HG03521 (cell line): ENCODE measurements at regions not wholly inside any gene's neighbourhood (a gene's known extent, or its start where the extent isn't known, plus 50 kb on each side); places are given as distances from the start of the nearest gene placed in this dataset.
"Not testable (repeated sequence)": the region's sequence is repeated elsewhere in the genome, so short reads cannot be mapped to it uniquely, and the experiment has no call there.

Experiments used
- ATAC-seq: cut with Tn5 transposase; IDR thresholded peaks from one replicate; pipeline ENCODE4 v1.9.1; 2021; ENCODE audit warnings: mild to moderate bottlenecking, moderate library complexity; ENCODE audit not compliant: unreplicated experiment

DNA sequence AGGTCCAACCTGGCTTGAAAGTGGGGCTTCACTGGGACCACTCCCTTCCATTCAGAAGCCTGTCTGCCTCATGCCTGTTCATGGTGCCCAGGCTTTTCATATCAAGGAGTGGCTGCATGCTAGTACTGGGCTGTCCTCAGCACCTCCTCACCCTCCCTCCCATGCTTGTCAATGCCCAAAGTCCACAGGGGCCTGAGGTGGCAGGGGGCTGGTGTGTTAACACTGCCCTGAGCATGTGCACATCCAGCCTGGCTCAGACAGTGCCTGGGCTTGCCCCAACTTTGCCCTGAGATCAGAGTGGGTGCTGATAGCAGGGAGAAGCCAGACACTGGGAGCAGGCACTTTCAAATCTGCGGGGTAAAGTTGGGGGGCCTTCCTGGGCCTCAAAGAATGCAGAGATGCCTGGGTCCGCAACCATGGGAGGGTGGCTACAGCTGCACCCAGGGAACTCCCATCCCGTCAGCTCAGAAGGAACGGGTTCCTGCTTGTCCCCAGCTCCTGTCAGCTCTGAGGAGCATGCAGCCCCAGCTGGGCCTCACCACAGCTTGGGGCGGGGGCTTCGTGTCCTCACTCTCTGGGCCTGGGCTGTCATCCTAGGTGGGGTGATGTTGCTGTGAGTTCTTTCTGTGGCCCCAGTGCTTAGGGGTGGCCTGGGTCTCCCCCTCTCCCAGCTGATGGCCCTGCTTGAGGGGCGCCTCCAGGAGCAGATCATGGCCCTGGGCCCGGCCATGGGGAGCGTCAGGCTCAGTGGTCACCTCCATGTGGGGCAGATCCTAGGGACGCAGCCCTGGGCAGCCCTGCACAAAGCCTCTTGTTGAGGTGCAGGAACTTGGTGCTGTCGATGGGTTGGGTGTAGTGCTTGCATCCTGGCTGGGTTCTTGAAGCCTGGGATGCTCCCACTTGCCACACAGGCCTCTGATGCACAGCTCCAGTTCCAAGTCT is 830.6 kb upstream of the SLITRK5 start:
- no peak for ATAC-seq

DNA sequence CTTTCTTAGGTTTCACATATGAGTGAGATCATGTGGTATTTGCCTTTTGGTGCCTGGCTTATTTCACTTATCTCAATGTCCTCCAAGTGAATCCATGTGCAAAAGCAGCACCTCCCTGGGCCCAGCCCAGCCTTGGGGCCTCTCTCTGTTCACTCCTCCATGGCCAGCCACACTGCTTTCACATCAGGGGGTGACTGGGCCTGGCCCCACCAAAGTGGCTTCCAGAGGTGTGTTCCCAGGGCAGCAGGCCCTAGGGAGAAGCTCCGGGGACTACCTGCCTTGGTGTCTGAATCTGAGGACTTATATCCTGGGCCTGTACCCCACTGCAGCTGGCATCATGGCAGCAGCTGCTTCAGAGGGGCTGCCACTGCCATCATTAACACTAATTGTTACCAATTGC is 829.9 kb upstream of the SLITRK5 start:
- no peak for ATAC-seq

DNA sequence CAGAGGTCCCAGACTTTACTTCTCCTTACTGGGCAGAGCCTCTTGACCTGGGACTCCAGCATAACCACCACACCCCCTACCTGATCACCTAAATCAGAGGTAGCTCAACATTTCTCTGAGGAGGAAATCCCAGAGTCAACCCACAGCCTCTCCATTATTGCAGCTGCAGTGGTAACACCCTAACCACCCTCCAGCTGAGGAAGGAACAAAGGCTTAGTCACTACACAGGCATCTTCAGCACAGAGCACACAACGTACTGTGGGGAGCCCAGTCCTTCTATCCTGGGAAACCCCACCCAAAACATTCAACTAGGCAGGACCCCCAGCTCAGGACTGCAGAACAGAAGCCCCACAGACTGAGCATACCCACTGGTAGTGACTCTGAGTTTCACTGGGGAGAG is 824.7 kb upstream of the SLITRK5 start:
- no peak for ATAC-seq

DNA sequence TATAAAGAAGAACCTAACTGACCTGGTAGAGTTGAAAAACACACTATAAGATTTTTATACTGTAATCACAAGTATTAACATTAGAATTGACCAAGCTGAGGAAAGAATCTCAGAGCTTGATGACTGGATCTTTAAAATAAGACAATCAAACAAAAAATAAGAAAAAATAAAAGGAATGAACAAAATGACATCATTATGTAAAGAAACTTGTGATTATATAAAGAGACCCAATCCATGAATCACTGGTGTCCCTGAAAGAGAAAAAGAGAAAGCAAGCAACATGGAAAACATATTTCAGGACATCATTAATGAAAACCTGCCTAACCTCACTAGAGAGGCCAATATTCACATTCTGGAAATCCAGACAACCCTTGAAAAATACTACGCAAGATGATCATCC is 822.5 kb upstream of the SLITRK5 start:
- ATAC-seq, result no peak

DNA sequence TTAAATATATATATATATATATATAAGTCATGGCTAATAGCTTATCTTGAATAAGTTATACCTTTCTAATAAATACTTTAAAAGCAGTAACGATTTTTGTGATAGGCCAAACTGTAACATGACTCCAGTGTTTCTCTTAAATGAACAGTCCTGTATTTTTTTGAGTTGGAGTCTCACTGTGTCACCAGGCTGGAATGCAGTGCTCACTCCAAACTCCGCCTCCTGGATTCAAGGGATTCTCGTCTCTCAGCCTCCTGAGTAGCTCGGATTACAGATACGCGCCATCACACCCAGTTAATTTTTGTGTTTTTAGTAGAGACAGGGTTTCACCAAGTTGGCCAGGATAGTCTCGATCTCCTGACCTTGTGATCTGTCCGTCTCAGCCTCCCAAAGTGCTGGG is 814.2 kb upstream of the SLITRK5 start:
- no peak for ATAC-seq

DNA sequence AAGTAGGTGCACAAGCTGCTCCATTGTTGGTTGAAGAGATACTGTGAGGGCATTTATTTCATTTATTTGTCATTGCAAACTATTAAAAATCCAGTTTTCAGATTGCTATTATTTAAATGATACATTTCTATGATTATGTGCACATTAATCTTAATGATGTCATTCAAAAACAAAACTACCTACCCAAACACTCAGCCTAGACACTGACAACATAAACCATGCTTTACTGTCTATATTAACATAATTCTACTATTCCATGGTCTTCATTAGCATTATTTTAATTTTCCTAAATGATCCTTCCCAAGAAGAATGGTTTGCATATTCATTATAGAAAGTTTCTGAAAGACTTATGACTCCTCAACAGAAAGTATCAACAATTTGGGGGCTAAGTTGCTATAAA is 813.0 kb upstream of the SLITRK5 start:
- no peak for ATAC-seq

DNA sequence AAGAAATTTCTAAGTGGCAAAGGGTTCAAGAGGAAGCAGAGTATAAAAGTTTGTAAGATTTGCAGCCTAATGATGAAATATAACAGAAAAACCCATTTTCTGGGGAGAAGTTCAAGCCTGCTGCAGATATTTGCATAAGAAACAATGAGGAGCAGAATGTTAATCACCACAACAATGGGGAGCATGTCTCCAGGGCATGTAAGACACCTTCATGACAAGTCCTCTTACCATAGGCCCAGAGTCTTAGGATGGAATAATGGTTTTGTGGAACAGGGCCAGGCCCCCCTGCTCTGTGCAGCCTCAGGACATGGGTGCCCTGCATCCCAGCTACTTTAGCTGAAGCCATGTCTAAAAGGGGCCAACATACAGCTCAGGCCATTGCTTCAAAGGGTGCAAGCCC is 809.0 kb upstream of the SLITRK5 start:
- no peak for ATAC-seq

DNA sequence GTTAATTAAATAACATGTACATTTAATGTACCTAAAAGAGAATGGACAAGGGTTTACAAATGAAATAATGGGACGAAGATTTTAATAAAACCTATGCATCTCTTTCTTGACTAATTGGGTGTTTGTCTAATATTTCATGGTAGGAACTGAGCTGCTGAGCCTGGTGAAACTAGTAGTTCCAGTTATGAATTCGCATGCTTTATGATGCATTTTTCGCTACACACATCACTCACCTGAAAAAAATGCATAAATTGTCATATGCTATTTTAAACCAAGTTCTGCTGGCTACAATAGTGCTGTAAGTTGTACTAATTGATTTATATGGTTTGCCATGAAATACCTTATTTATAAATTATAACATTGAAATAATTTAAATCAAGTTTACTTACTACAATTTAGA is 806.8 kb upstream of the SLITRK5 start:
- ATAC-seq, result no peak

DNA sequence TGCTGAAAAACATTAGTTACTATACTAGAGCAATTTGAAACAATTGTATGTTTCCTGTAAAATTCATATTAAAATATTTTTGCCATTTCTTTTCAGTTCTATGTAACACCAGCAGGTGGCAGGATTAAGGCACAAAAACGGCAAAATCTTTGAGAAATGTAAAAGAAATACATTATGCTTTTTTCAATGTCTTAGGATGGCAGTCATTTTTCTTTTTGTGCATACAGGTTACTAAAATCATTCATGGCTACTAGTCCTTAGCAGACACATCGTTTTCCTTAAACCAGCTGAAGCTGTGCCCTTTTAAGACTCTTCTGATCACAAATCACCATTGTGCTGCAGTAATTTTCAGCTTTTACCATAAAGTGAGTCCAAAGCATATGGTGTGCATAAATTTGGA is 800.7 kb upstream of the SLITRK5 start:
- no peak for ATAC-seq

DNA sequence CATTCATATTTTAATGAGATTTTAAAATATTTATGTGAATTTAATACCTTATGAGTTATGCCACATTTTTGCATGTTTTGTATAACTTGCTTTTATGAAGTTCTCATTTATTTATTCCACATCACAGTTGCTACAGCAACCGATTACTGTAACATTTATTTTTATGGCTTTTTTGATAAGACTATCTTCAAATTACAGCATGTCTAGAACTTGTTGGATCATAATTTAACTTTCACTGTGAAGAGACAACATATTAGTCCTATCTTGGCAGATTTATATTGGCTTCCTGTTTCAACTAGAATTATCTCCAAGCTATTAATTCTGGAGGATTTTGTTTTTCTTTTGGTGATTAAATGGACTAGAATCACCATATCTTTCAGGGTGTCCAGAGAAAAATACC is 793.7 kb upstream of the SLITRK5 start:
- no peak for ATAC-seq

DNA sequence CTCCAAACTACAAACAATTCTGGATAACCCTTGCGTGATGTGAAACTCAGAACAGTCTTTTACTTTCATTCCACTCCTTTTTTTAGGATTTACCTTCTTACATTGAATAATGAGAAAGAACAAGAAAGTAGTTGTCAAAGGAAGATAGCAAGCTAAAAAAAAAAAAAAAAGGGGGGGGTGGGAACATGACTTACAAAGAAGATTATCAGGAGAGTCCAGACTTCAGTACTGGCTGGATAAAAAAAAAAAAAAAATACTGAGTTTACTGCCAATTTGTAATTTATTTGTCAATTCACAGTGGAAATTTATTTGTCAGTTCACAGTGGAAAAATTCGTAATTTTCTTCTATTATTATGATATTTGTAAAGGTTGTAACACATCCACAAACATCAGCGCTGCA is 792.4 kb upstream of the SLITRK5 start:
- no peak for ATAC-seq

DNA sequence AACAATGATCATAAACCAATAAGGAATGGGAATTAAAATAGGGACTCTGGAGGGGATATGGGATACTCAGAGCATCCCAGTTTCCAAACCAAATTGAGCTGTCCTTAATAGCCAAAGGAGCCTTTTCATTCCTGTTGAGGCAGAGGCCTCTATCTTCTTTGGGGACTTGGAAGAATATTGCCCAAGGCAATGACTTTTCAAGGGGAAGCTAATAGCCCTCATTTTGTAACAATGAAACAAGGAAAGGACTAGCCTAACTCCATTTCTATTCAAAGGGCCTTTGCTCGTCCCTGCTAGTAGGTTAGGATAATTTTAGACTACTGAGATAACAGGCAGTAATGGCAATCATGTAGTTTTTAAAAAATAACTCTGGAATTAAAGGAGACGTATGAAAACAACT is 789.8 kb upstream of the SLITRK5 start:
- ATAC-seq, result no peak

DNA sequence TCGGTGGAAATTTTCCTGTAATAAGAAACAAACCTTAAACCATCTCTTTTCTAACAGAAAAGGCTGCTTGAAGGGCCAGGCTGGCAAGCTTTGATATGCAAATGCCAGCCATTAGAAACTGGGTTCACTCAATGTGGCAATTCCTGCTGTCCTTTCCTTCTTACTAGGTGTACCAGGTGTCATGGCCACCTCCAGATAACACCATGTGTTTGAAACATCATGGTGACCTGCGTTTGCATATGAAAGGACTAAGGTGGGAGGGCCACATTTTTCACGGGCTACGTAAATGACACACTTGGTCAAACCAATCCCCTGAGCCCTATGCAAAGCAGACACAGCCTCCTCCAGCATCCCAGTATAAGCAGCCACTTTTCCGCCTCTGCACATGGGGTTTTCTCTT is 789.1 kb upstream of the SLITRK5 start:
- ATAC-seq, result no peak

DNA sequence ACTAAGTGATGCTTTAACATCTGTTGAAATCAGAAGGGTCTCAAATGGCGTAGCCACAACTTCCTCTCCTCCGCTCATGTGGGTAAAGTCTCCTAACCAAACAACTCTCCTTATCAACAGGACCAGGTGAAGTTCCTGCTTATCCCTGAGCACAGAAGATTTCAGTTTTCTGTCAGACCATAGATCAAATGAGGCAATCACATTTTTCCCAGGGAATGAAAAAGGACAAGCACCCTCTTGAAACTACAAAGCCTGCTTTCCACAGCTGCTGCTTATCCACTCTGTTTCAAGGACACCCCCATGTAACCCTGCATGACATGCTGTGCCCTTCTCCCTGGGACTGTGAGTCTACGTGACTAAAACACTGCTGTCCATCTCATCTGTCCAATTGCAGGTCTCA is 788.3 kb upstream of the SLITRK5 start:
- ATAC-seq, result no peak

DNA sequence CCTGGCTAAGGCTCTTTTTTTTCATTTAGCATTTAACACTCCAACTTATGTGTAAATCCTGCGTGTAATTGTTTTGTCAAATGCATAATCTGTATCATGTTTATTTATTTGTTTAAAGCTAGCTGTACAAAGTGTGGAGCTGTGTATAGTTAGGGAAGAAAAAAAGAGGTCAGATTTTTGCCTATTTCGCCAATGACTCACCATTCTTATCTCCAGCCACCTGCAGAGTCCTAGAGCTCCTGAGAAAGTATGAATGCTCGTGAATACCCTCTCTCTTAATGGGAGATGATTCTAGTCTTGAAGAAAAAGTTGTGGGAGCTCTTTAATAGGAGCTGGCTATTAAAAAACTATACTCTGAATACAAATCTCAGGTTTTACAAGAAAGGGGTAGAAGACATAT is 778.8 kb upstream of the SLITRK5 start:
- ATAC-seq, result no peak

DNA sequence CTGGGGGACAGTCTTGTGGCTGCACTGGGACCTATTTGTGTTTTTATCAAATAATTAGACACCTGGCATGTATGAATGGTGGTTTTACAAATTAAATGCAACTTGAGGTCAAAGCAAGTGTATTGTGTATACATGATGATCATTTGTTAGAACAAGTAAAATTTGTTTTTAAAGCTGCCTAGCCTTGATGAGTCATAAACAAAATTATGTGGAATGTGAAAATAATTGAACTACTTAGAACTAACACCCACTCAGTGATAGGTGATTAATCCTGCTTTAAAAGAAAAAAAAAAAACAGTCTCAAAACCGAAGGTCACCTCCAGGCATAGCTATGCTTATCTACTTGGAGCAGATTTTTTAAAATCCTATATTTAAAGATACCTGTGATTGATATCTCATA is 770.3 kb upstream of the SLITRK5 start:
- ATAC-seq, result no peak

DNA sequence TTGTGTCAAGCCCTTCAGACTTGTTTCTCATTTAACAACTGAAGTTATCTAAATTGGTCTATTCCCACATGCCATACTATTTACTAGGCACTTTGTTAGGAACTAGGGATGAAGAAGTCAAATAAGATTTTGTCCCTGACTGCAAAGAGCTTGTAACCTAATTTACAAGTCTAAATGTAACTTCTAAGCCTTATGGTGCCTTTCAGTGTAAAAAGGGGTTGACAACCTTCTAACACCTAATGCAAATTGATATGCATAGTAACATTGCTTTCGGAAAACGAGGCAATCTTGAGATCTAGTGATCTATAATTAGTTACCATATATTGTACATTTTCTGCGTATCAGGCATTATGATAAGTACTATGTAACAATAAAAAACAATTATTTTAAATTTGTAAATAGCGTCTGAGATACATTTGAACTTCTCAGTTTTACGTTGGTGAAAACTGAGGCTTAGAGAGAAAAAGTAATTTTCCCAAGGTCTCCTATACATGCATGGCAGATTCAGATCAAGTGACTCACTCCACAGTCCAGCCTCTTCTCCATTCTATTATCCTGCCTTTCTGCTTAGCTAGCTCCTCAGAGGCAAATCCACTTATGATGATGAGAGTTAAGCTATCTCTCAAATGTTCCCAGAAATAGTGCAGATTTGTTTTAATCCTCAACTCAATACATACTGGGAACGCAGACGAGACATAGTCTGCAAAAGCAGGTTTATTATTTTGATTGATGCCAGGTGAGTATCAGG is 764.9 kb upstream of the SLITRK5 start:
- no peak for ATAC-seq

DNA sequence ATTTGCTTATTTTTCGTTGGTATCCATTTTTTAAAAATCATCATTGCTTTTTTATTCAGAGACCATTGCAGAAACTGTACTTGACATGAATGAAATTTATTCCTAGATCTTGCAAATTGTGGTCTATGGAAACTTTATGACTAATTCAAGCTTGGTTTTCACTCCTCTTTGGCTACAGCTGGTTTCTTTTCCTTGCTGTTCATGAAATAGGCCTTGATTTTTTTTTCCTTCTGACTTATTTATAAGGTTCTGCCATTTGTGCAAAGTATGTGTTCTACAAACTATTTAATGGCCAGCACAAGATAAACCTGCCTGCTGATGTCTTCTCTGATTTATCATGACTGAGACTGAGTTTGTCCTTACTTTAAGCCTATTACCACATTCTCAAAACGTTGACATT is 764.0 kb upstream of the SLITRK5 start:
- no peak for ATAC-seq

DNA sequence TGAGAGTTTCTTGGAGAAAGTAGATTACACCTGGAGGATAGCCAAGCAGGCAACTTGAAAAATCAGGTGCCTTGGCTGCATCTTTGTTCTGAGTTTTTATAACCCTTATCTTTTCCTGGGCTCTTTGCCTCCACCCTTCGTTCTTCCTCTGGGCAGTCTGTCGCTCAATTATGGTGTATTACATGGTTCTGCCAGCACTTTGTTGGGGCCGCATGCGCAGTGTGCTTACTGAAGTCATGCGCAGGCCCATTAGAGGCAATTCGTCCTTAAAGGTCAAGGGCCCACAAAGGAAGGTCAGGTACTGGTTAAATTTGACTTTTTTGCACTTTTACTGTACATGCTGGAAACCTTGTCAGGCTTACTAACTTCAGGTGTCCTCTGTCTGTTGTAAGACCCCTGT is 761.9 kb upstream of the SLITRK5 start:
- ATAC-seq, result no peak

DNA sequence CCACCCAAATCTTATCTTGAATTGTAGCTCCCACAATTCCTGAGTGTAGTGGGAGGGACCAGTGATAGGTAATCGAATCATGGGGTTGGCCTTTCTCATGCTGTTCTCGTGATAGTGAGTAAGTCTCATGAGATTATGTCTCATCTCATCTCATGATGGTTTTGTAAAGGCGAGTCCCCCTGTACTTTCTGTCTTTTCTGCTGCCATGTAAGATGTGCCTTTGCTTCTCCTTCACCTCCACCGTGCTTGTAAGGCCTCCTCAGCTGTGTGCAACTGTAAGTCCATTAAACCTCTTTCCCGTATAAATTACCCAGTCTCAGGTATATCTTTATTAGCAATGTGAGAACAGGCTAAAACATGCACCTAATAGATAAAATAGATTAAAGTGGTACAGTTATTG is 756.4 kb upstream of the SLITRK5 start:
- no peak for ATAC-seq

DNA sequence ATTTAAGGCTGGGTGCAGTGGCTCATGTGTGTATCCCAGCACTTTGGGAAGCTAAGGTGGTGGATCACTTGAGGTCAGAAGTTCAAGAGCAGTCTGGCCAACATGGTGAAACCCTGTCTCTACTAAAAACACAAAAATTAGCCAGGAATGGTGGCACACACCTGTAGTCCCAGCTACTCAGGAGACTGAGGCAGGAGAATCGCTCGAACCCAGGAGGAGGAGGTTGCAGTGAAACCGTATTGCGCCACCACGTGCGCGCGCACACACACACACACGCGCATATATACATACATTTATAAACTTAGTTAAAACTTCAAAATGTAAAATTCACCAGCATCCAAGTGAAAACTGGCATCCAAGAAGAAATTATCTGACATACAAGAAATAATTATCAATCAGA is 753.7 kb upstream of the SLITRK5 start:
- not testable (repeated sequence) for ATAC-seq

DNA sequence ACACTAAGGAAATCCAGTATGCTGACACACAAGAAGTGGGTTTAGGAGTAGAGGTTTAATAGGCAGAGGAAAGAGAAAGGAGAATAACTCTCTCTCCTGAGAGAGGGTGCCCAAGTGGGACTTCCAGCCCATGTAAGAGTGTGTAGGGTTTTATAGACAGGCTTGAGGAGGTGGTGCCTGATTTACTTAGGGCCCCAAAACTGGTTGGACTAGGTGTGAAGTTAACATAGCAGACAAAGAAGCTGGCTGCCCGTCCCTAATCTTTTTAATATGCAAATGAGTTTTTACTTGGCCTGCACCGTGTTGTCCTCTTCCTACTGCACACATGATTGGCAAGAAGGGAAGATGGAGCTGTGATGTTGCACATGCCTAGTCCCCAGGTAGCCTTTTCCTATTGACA is 752.5 kb upstream of the SLITRK5 start:
- ATAC-seq, result no peak
